IMR-90 (cell line): ENCODE measurements at regions not wholly inside any gene's neighbourhood (a gene's known extent, or its start where the extent isn't known, plus 50 kb on each side); places are given as distances from the start of the nearest gene placed in this dataset.

Source experiments
- CTCF ChIP-seq: conservative IDR thresholded peaks from 2 replicates; pipeline ENCODE4 v1.5.1; 2012; ENCODE audit warnings: mild to moderate bottlenecking, low read depth, low read length, improper control_type of control experiment
- NFE2L2 ChIP-seq: fragments of 150-350 bp; IDR thresholded peaks from 2 replicates; pipeline ENCODE4 v1.6.1; 2016; ENCODE audit warnings: low read depth, mild to moderate bottlenecking, low read length
- RCOR1 ChIP-seq: IDR thresholded peaks from 2 replicates; pipeline ENCODE4 v1.6.1; 2012; ENCODE audit warnings: mild to moderate bottlenecking, low read length, improper control_type of control experiment; ENCODE audit not compliant: insufficient replicate concordance

GRCh38 chr21:19350286-19350685 is 946.7 kb upstream of the TMPRSS15 start:
- TF ChIP-seq CTCF: no peak
- TF ChIP-seq NFE2L2: no peak
- no peak for TF ChIP-seq RCOR1
